Left ventricle myocardium superior (tissue), 1 donor: ENCODE measurements at regions not wholly inside any gene's neighbourhood (a gene's known extent, or its start where the extent isn't known, plus 50 kb on each side); places are given as distances from the start of the nearest gene placed in this dataset.
"Not testable (repeated sequence)": the region's sequence is repeated elsewhere in the genome, so short reads cannot be mapped to it uniquely, and the experiment has no call there.

ENCODE experiments used
- ATAC-seq: fragments of 200-7000 bp; cut with Tn5 transposase; one replicate; pipeline ENCODE4 v1.9.1; 2020; ENCODE audit warnings: mild to moderate bottlenecking, moderate library complexity
- DNase-seq: peaks from one replicate; pipeline ENCODE4 v3.0.0-alpha.2; 2020
- intact Hi-C: fragments of 100-400 bp; cut with micrococcal nuclease; formaldehyde crosslinking; loops from one replicate; pipeline ENCODE4 v1.11.0; 2022
- donor health status: DM: no; HTN: yes; CAD: no; lungs with severe emphysema.

- no peak for ATAC-seq
- DNase-seq, result no peak
- intact Hi-C loops, result no loop called here
Observed at GRCh38 chr6:156438350-156438923, 338.7 kb upstream of the ARID1B start.

- ATAC-seq, result peak; percentile 22
- no peak for DNase-seq
- intact Hi-C loops, result no loop called here
Observed at GRCh38 chr6:156437121-156437879, 339.9 kb upstream of the ARID1B start.

GRCh38 chr6:156434795-156435190 is 342.4 kb upstream of the ARID1B start:
- intact Hi-C loops, result no loop called here
- DNase-seq (no peak), ATAC-seq (no peak)

- intact Hi-C loops, result no loop called here
- no peak for ATAC-seq
Observed at GRCh38 chr6:156434049-156434794, 343.0 kb upstream of the ARID1B start.

GRCh38 chr6:156432543-156432942 is 344.6 kb upstream of the ARID1B start:
- intact Hi-C loops, result no loop called here
- ATAC-seq, result no peak
- no peak for DNase-seq

More at GRCh38 chr6:156434049-156434794, 343.0 kb upstream of the ARID1B start:
- no peak for DNase-seq

- no peak for DNase-seq
- intact Hi-C loops, result no loop called here
- no peak for ATAC-seq
Observed at GRCh38 chr6:156430386-156430785, 346.8 kb upstream of the ARID1B start.

GRCh38 chr6:156427345-156427744 is 349.8 kb upstream of the ARID1B start:
- intact Hi-C loops, result no loop called here
- DNase-seq, result peak; percentile 49
- ATAC-seq, result peak; percentile 96

GRCh38 chr6:156425359-156426020 is 351.7 kb upstream of the ARID1B start:
- no peak for DNase-seq
- ATAC-seq, result peak; percentile 47
- intact Hi-C loops, result no loop called here

- no peak for ATAC-seq
- intact Hi-C loops, result no loop called here
- no peak for DNase-seq
Observed at GRCh38 chr6:156423829-156424228, 353.3 kb upstream of the ARID1B start.

- ATAC-seq (no peak), DNase-seq (no peak)
- intact Hi-C loops, result no loop called here
Observed at GRCh38 chr6:156423075-156423474, 354.1 kb upstream of the ARID1B start.

- DNase-seq (no peak), ATAC-seq (no peak)
- intact Hi-C loops, result no loop called here
Observed at GRCh38 chr6:156421933-156422332, 355.2 kb upstream of the ARID1B start.

GRCh38 chr6:156421301-156421700 is 355.9 kb upstream of the ARID1B start:
- ATAC-seq, result not testable (repeated sequence)

GRCh38 chr6:156420172-156420993 is 356.8 kb upstream of the ARID1B start:
- ATAC-seq, result peak; percentile 89
- no peak for DNase-seq
- intact Hi-C loops, result no loop called here

More at GRCh38 chr6:156421301-156421700, 355.9 kb upstream of the ARID1B start:
- DNase-seq, intact Hi-C loops: not testable (repeated sequence)

GRCh38 chr6:156419594-156419993 is 357.6 kb upstream of the ARID1B start:
- DNase-seq (no peak), ATAC-seq (no peak)
- intact Hi-C loops, result no loop called here

GRCh38 chr6:156418253-156418652 is 358.9 kb upstream of the ARID1B start:
- intact Hi-C loops, result no loop called here
- DNase-seq, result no peak
- no peak for ATAC-seq

- intact Hi-C loops, result no loop called here
- no peak for DNase-seq
- no peak for ATAC-seq
Observed at GRCh38 chr6:156416391-156416790, 360.8 kb upstream of the ARID1B start.

GRCh38 chr6:156413154-156413553 is 364.0 kb upstream of the ARID1B start:
- no peak for DNase-seq
- intact Hi-C loops, result no loop called here
- ATAC-seq, result no peak

GRCh38 chr6:156410649-156411048 is 366.5 kb upstream of the ARID1B start:
- no peak for ATAC-seq
- no peak for DNase-seq
- intact Hi-C loops, result no loop called here

- intact Hi-C loops, result no loop called here
- ATAC-seq (no peak), DNase-seq (no peak)
Observed at GRCh38 chr6:156408655-156409054, 368.5 kb upstream of the ARID1B start.
